Endothelial cell of umbilical vein (primary cell): ENCODE measurements at regions not wholly inside any gene's neighbourhood (a gene's known extent, or its start where the extent isn't known, plus 50 kb on each side); places are given as distances from the start of the nearest gene placed in this dataset.

Source experiments
- BruUV-seq: library from RNA; stranded (reverse); fragments of 400-500 nt; replicated peaks from 2 replicates; lab custom pipeline; 2021; lab: Mats Ljungman, UMichigan
- CTCF ChIA-PET: fragments of 300-600, 350-600 bp; sonication (Branson Sonifier 250); formaldehyde crosslinking; loops from one replicate; lab custom pipeline; 2021; ENCODE audit warnings: antibody characterized with exemption, inconsistent platforms; lab: Charles Lee
- POLR2A ChIA-PET: fragments of 300-600, 350-600 bp; sonication (Branson Sonifier 250); formaldehyde crosslinking; loops from one replicate; lab custom pipeline; 2021; ENCODE audit warnings: antibody characterized with exemption, inconsistent platforms; lab: Charles Lee
- DNase-seq: peaks from one replicate; pipeline ENCODE4 v3.0.0-alpha.2; 2011; ENCODE audit warnings: low read depth, low spot score
- FAIRE-seq: peaks from 2 replicates; lab custom pipeline; 2011; peaks lifted over from hg19 to GRCh38; lab: Jason Lieb, UNC
- H2AFZ ChIP-seq: 2 replicates; pipeline ENCODE4 v1.6.0; 2012; ENCODE audit warnings: low read depth, low read length, control low read depth, inconsistent platforms
- H3K27ac ChIP-seq: 2 replicates; pipeline ENCODE4 v1.5.1; 2011; ENCODE audit warnings: low read depth, mild to moderate bottlenecking, control low read depth, low read length, moderate library complexity; ENCODE audit not compliant: insufficient read depth
- H3K27me3 ChIP-seq, 2 experiments: 2 replicates each; pipeline versions ENCODE4 v1.6.0 to v1.6.1; 2011; ENCODE audit warnings: low read length in 2 of 2, mixed read lengths in 1 of 2; ENCODE audit not compliant: control insufficient read depth in 2 of 2, insufficient read depth in 2 of 2
- H3K36me3 ChIP-seq, 2 experiments: 2 replicates in 1 of 2; 3 replicates in 1 of 2; pipeline ENCODE4 v1.5.1; 2011; ENCODE audit warnings: low read length in 2 of 2, mild to moderate bottlenecking in 1 of 2, moderate library complexity in 1 of 2; ENCODE audit not compliant: control insufficient read depth in 2 of 2, insufficient read depth in 2 of 2; ENCODE audit errors: extremely low read depth in 1 of 2
- H3K4me1 ChIP-seq: 3 replicates; pipeline ENCODE4 v1.5.1; 2011; ENCODE audit warnings: mild to moderate bottlenecking, low read length; ENCODE audit not compliant: control insufficient read depth, insufficient read depth; ENCODE audit errors: extremely low read depth
- H3K4me2 ChIP-seq: 2 replicates; pipeline ENCODE4 v1.6.1; 2011; ENCODE audit warnings: low read length, control low read depth, mixed read lengths; ENCODE audit not compliant: insufficient read depth
- H3K4me3 ChIP-seq, 3 experiments: fragments of 200-600 bp in 1 of 3; sonication (generic), shearing (Covaris generic) in 1 of 3; replicated peaks in 1 of 3; 2 replicates each; pipeline ENCODE4 v1.5.1; 2011 to 2016; ENCODE audit warnings: control low read depth in 3 of 3, low read length in 3 of 3, mild to moderate bottlenecking in 2 of 3, inconsistent platforms in 1 of 3, low read depth in 1 of 3, moderate library complexity in 1 of 3; ENCODE audit not compliant: insufficient read depth in 1 of 3
- H3K79me2 ChIP-seq: 2 replicates; pipeline ENCODE4 v1.6.0; 2012; ENCODE audit warnings: low read length, inconsistent platforms; ENCODE audit not compliant: control insufficient read depth, insufficient read depth
- H3K9ac ChIP-seq: replicated peaks from 2 replicates; pipeline ENCODE3; 2011; ENCODE audit warnings: low read length, control low read depth; ENCODE audit not compliant: insufficient read depth; ENCODE audit errors: extremely low read depth
- H3K9me1 ChIP-seq: replicated peaks from 3 replicates; pipeline ENCODE4 v1.6.0; 2011; ENCODE audit warnings: mild to moderate bottlenecking, low read length; ENCODE audit not compliant: control insufficient read depth, insufficient read depth; ENCODE audit errors: extremely low read depth
- H3K9me3 ChIP-seq: replicated peaks from 2 replicates; pipeline ENCODE4 v1.5.1; 2012; ENCODE audit warnings: low read length, inconsistent platforms; ENCODE audit not compliant: control insufficient read depth, insufficient read depth
- H4K20me1 ChIP-seq: replicated peaks from 2 replicates; pipeline ENCODE3; 2011; ENCODE audit warnings: mild to moderate bottlenecking, low read length; ENCODE audit not compliant: control insufficient read depth, insufficient read depth; ENCODE audit errors: extremely low read depth
- FOS ChIP-seq: IDR thresholded peaks from 2 replicates; pipeline ENCODE4 v1.6.1; 2011; ENCODE audit warnings: mild to moderate bottlenecking, low read length, moderate library complexity, borderline replicate concordance; ENCODE audit not compliant: insufficient read depth
- GATA2 ChIP-seq: IDR thresholded peaks from 2 replicates; pipeline ENCODE4 v1.7.0; 2011; ENCODE audit warnings: low read depth, mild to moderate bottlenecking, moderate library complexity, mixed read lengths, low read length; ENCODE audit not compliant: insufficient read length, insufficient read depth
- JUN ChIP-seq: IDR thresholded peaks from 2 replicates; pipeline ENCODE4 v1.6.1; 2011; ENCODE audit warnings: borderline replicate concordance, low read depth; ENCODE audit not compliant: insufficient read length, insufficient read depth
- POLR2AphosphoS5 ChIP-seq: IDR thresholded peaks from 2 replicates; pipeline ENCODE4 v1.6.1; 2012; ENCODE audit warnings: low read depth, mild to moderate bottlenecking, control low read depth, low read length, moderate library complexity; ENCODE audit not compliant: insufficient read depth
- dilution Hi-C: fragments of 300-500 bp; cut with MboI; formaldehyde crosslinking; loops from one replicate; pipeline ENCODE4 v1.15.0; 2019; ENCODE audit warnings: low sequenced_read_pairs; ENCODE audit not compliant: extremely low pct_ligation_motif_present
- intact Hi-C: fragments of 100-400 bp; cut with micrococcal nuclease; formaldehyde crosslinking; loops from one replicate; pipeline ENCODE4 v1.10.0; 2022
- TF ChIP-seq, protein P1 (sequence below), 2 donors: IDR thresholded peaks; 1 replicate in 1 of 2; 2 replicates in 1 of 2; pipeline ENCODE4 v1.5.1; 2011; ENCODE audit warnings: low read length in 2 of 2, mild to moderate bottlenecking in 2 of 2, moderate library complexity in 2 of 2, control low read depth in 1 of 2, inconsistent platforms in 1 of 2, low read depth in 1 of 2; ENCODE audit not compliant: insufficient read depth in 1 of 2; ENCODE audit errors: extremely low read depth in 1 of 2

DNA sequence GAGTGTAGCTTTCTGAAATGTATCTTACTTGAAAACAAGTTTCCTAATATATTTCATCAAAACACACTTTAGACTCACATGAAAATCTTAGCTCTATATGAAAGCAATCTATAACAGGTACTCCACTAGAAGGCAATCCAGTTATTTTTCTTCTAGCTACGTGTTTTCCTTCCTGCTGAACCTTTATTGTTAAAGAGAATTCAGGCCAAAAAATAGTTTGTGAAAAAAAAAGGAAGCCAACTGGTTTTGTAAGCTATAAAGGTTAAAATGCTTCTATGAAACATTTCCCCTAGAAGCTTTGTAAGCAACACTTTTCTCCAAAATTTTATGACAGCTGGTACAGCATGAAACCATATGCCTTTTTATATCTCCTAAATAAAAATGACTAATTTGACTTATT is 304.7 kb upstream of the DIAPH2 start:
- Histone ChIP-seq H3K9ac (no peak overlapping the region), H3K4me2 (no peak overlapping the region), H3K27ac (no peak overlapping the region), H2AFZ (no peak overlapping the region), H3K79me2 (no peaks in the 10 kb centered on the region), H3K4me1 (no peaks in the 10 kb centered on the region), H3K36me3 (no peaks in the 10 kb centered on the region), H3K9me3 (no peaks in the 10 kb centered on the region), H3K9me1 (no peaks in the 10 kb centered on the region), H3K27me3 (no peaks in the 10 kb centered on the region), H4K20me1 (no peaks in the 10 kb centered on the region), H3K4me3 (no peak overlapping the region)
- intact Hi-C loops: no loop called here
- POLR2A ChIA-PET: no interaction called here
- dilution Hi-C loops: no loop called here
- TF ChIP-seq, protein P1, sequence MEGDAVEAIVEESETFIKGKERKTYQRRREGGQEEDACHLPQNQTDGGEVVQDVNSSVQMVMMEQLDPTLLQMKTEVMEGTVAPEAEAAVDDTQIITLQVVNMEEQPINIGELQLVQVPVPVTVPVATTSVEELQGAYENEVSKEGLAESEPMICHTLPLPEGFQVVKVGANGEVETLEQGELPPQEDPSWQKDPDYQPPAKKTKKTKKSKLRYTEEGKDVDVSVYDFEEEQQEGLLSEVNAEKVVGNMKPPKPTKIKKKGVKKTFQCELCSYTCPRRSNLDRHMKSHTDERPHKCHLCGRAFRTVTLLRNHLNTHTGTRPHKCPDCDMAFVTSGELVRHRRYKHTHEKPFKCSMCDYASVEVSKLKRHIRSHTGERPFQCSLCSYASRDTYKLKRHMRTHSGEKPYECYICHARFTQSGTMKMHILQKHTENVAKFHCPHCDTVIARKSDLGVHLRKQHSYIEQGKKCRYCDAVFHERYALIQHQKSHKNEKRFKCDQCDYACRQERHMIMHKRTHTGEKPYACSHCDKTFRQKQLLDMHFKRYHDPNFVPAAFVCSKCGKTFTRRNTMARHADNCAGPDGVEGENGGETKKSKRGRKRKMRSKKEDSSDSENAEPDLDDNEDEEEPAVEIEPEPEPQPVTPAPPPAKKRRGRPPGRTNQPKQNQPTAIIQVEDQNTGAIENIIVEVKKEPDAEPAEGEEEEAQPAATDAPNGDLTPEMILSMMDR (IDR thresholded peaks at IDR 0.05; ENCODE audit: extremely low read depth in 1 of 2, insufficient read depth in 1 of 2, low read depth in 1 of 2, low read length in 2 of 2): no peak
- TF ChIP-seq GATA2 (no peak), JUN (no peak), FOS (no peak)
- CTCF ChIA-PET: interaction anchor here (1.1 to 1.5 kb wide), 2 partner anchors 11 to 35 kb away, joined by 3 to 4 read pairs; no protein-coding TSS in a partner anchor
- FAIRE-seq (peak; percentile 66), DNase-seq (peak; percentile 55)
- BruUV-seq: no TSS peak

DNA sequence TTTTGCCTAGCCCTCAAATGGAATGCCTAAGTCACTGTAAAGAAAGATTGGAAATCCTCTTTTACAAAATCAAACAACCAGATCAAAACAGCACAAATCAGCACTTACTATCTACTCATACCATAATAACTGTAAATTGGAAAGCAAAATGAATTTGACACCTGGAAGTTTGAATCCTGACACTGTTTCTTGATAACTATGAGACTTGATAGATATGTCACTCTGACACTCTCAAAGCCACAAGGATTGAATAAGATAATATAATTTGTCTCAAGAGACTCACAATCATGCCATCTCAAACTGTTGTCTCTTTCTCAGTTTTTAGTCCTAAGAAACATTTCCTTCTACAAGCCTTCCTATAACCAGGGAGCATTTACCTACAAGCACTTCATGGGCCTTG is 302.6 kb upstream of the DIAPH2 start:
- intact Hi-C loops: no loop called here
- Histone ChIP-seq H2AFZ (no peak overlapping the region), H3K27ac (no peak overlapping the region), H3K9me1 (no peaks in the 10 kb centered on the region), H4K20me1 (no peaks in the 10 kb centered on the region), H3K9ac (no peak overlapping the region), H3K9me3 (no peaks in the 10 kb centered on the region), H3K27me3 (no peaks in the 10 kb centered on the region), H3K4me3 (no peak overlapping the region), H3K36me3 (no peaks in the 10 kb centered on the region), H3K4me1 (no peaks in the 10 kb centered on the region), H3K79me2 (no peaks in the 10 kb centered on the region), H3K4me2 (no peak overlapping the region)
- ChIA-PET POLR2A (no interaction called here), CTCF (no interaction called here)
- no TSS peak for BruUV-seq
- TF ChIP-seq POLR2AphosphoS5: no peak
- no peak for TF ChIP-seq GATA2
- DNase-seq (no peak), FAIRE-seq (no peak)
- dilution Hi-C loops: no loop called here
